ENCODE measurements at regions not wholly inside any gene's neighbourhood (a gene's known extent, or its start where the extent isn't known, plus 50 kb on each side); places are given as distances from the start of the nearest gene placed in this dataset.

GRCh38 chr3:189568961-189569360, 62.2 kb upstream of the TP63 start (continued):
- TF ChIP-seq, protein P1, sequence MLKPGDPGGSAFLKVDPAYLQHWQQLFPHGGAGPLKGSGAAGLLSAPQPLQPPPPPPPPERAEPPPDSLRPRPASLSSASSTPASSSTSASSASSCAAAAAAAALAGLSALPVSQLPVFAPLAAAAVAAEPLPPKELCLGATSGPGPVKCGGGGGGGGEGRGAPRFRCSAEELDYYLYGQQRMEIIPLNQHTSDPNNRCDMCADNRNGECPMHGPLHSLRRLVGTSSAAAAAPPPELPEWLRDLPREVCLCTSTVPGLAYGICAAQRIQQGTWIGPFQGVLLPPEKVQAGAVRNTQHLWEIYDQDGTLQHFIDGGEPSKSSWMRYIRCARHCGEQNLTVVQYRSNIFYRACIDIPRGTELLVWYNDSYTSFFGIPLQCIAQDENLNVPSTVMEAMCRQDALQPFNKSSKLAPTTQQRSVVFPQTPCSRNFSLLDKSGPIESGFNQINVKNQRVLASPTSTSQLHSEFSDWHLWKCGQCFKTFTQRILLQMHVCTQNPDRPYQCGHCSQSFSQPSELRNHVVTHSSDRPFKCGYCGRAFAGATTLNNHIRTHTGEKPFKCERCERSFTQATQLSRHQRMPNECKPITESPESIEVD (tag by site-specific recombination; IDR thresholded peaks at IDR 0.05): no peak
- TF ChIP-seq WT1 (tag by site-specific recombination; IDR thresholded peaks at IDR 0.05) (no peak), ZNF521 (tag by site-specific recombination; IDR thresholded peaks at IDR 0.05) (no peak), ZFP3 (tag by site-specific recombination; IDR thresholded peaks at IDR 0.05; ENCODE audit: low read depth) (no peak), ZNF37A (tag by site-specific recombination; IDR thresholded peaks at IDR 0.05) (no peak), ZNF274 (IDR thresholded peaks at IDR 0.05; ENCODE audit: low read length) (no peak), ZNF274 (tag by site-specific recombination; IDR thresholded peaks at IDR 0.05; ENCODE audit: borderline replicate concordance) (no peak)

GRCh38 chr3:189569473-189569872, 61.7 kb upstream of the TP63 start:
- no peak overlapping the region for H3K4me3 ChIP-seq (ENCODE audit: low read depth, low read length)
- ChIA-PET POLR2A (no interaction called here), CTCF (interaction anchor here (0.6 kb wide), 2 partner anchors 61 to 276 kb away, joined by 3 to 4 read pairs; no protein-coding TSS in a partner anchor)
- no peaks in the 10 kb centered on the region for H3K9me3 ChIP-seq (ENCODE audit: control insufficient read depth, insufficient read depth, low read depth, low read length)
- H3K27ac ChIP-seq (ENCODE audit: extremely low read depth, low read depth, low read length): no peak overlapping the region
- H3K36me3 ChIP-seq (ENCODE audit: control insufficient read depth in 2 of 2, insufficient read depth in 1 of 2, low read length in 2 of 2): no peaks in the 10 kb centered on the region
- H3K4me1 ChIP-seq (ENCODE audit: control insufficient read depth, insufficient read depth, low read length): no peaks in the 10 kb centered on the region
- TF ChIP-seq ZNF335 (tag by site-specific recombination; conservative IDR thresholded peaks at IDR 0.05) (no peak), ZFHX2 (tag by site-specific recombination; conservative IDR thresholded peaks at IDR 0.05) (no peak), RBAK (tag by site-specific recombination; IDR thresholded peaks at IDR 0.05) (no peak), ZNF391 (tag by site-specific recombination; IDR thresholded peaks at IDR 0.05; ENCODE audit: borderline replicate concordance, low read depth) (no peak), ZNF24 (tag by site-specific recombination; IDR thresholded peaks at IDR 0.05) (no peak), REPIN1 (tag by site-specific recombination; IDR thresholded peaks at IDR 0.05; ENCODE audit: low read depth) (no peak), ZBTB26 (tag by site-specific recombination; optimal IDR thresholded peaks at IDR 0.05) (no peak), ZNF692 (tag by site-specific recombination; IDR thresholded peaks at IDR 0.05) (no peak), ZSCAN5A (tag by site-specific recombination; IDR thresholded peaks at IDR 0.05) (no peak), KLF7 (tag by site-specific recombination; IDR thresholded peaks at IDR 0.05; ENCODE audit: borderline replicate concordance) (no peak), SP3 (tag by site-specific recombination; IDR thresholded peaks at IDR 0.05) (no peak), KLF10 (tag by site-specific recombination; IDR thresholded peaks at IDR 0.05) (no peak), ZNF10 (tag by site-specific recombination; IDR thresholded peaks at IDR 0.05) (no peak)
- TF ChIP-seq, protein P2, sequence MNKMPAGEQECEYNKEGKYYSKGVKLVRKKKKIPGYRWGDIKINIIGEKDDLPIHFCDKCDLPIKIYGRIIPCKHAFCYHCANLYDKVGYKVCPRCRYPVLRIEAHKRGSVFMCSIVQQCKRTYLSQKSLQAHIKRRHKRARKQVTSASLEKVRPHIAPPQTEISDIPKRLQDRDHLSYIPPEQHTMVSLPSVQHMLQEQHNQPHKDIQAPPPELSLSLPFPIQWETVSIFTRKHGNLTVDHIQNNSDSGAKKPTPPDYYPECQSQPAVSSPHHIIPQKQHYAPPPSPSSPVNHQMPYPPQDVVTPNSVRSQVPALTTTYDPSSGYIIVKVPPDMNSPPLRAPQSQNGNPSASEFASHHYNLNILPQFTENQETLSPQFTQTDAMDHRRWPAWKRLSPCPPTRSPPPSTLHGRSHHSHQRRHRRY (tag by site-specific recombination; IDR thresholded peaks at IDR 0.05): no peak

Data from HEK293 (cell line).